Fibroblast of skin of left quadriceps (primary cell): ENCODE measurements at regions not wholly inside any gene's neighbourhood (a gene's known extent, or its start where the extent isn't known, plus 50 kb on each side); places are given as distances from the start of the nearest gene placed in this dataset.
"Not testable (repeated sequence)": the region's sequence is repeated elsewhere in the genome, so short reads cannot be mapped to it uniquely, and the experiment has no call there.

ENCODE experiments used
- DNase-seq, 2 experiments: peaks; one replicate each; pipeline ENCODE4 v3.0.0-alpha.2; 2013; ENCODE audit warnings: low read depth in 2 of 2

- no peak for DNase-seq
Measured at GRCh38 chrX:139200346-139200745, 330.2 kb upstream of the F9 start.

- no peak for DNase-seq
Measured at GRCh38 chrX:139199933-139200332, 330.6 kb upstream of the F9 start.

DNA sequence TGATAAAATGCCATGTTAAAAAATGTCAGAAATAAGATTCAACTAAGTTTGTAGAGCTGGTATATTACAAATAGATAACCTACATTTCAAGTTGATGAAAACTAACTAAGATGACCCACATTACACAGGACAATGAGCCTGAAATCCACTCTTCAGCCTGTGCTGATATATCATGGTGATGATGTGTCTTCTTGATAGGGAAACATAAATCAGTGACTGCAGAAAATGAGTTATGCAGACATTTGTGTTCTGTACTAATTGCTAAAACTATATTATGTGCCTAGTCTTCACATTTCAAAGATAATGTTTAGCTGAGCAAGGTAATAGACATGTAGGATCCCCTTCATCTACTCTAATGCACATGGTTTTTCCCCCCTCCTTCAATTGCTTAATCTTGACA, 331.6 kb upstream of the F9 start:
- no peak for DNase-seq

- no peak for DNase-seq
Measured at GRCh38 chrX:139196890-139197289, 333.6 kb upstream of the F9 start.

GRCh38 chrX:139194571-139195280, 335.8 kb upstream of the F9 start:
- DNase-seq = no peak

DNA sequence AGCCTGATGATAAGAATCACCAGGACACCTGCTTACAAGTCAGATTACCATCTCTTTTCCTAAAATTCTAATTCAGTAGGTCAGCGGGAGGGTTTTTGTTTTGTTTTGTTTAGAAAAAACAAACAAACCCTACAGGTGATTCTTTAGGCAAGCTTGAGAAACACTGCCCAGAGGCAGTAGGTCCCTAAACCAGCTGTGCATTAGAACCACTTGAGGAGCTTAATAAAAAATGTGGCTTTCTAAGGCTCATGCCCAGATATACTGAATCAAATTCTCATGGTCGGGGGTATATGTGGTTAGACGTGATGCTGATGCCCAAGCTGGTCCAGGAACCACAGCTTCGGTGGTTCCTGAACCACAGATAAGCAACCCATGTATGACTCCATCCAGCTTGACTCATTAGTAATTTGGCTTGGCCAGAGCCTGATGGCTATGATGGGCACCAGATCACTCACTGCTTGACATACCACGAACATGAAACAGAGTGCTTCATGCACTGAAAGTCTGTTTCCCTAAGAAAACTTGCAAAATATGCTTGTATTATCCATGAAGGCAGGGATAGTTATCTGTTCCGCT, 338.1 kb upstream of the F9 start:
- no peak for DNase-seq

GRCh38 chrX:139191746-139192385, 338.7 kb upstream of the F9 start:
- no peak for DNase-seq

- no peak for DNase-seq
Measured at GRCh38 chrX:139191286-139191685, 339.3 kb upstream of the F9 start.

GRCh38 chrX:139187738-139188137, 342.8 kb upstream of the F9 start:
- no peak for DNase-seq

- DNase-seq = no peak
Measured at GRCh38 chrX:139186991-139187390, 343.5 kb upstream of the F9 start.

DNA sequence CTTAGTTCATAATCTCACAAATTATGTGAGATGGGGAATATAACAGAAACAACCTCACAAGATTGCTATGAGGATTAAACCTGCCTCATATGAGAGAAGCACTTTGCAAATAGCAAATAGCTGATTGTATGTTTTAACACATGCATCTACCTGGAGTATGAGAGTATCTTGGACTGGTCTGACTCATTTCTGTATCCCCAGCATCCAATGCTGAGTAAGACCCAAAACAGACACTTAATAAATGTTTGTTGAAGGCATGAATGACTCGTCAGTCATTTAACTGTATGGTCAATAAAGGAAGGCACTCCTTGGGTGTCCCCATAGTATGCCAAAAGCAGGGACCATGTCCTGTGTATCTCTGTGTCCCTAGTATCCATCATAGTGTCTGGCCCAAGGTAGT, 350.9 kb upstream of the F9 start:
- DNase-seq = no peak

GRCh38 chrX:139178980-139179379, 351.6 kb upstream of the F9 start:
- DNase-seq = no peak

GRCh38 chrX:139172731-139173130, 357.8 kb upstream of the F9 start:
- no peak for DNase-seq

GRCh38 chrX:139170526-139171173, 359.9 kb upstream of the F9 start:
- DNase-seq = no peak

- no peak for DNase-seq
Measured at GRCh38 chrX:139167282-139167681, 363.3 kb upstream of the F9 start.

DNA sequence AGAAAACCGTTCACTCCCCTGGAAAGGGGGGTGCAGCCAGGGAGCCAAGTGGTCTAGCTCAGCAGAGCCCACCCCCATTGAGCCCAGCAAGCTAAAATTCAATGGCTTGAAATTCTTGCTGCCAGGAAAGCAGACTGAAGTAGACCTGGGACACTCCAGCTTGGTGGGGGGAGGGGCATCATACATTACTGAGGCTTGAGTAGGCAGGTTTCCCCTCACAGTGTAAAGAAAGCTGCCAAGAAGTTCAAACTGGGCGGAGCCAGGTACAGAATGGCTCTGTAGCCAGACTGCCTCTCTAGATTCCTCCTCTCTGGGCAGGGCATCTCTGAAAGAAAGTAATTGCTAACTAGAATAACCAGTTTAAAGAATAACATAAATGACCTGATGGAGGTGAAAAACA, 372.3 kb upstream of the F9 start:
- no peak for DNase-seq

DNA sequence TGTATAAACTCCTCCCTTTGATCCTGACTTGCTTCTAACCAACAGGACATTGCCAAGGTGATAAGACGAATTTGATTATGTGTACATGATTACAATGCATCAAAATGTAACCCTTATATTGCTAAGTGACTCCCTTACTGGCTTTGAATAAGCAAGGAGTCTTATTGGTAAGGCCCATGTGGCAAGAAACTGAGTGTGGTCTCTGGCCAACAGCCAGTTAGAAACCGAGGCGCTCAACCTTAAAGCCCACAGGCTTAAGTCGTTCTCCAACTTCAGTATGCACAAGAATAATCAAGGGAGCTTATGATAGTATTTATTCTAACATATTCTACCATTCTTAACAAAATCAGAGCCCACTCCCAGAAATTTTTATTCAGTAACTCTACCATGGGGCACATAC, 374.2 kb upstream of the F9 start:
- DNase-seq = no peak

DNA sequence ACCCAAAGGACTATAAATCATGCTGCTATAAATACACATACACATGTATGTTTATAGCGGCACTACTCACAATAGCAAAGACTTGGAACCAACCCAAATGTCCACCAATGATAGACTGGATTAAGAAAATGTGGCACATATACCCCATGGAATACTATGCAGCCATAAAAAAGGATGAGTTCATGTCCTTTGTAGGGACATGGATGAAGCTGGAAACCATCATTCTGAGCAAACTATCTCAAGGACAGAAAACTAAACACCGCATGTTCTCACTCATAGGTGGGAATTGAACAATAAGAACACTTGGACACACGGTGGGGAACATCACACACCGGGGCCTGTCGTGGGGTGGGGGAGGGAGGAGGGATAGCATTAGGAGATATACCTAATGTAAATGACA, 383.9 kb upstream of the F9 start:
- not testable (repeated sequence) for DNase-seq

DNA sequence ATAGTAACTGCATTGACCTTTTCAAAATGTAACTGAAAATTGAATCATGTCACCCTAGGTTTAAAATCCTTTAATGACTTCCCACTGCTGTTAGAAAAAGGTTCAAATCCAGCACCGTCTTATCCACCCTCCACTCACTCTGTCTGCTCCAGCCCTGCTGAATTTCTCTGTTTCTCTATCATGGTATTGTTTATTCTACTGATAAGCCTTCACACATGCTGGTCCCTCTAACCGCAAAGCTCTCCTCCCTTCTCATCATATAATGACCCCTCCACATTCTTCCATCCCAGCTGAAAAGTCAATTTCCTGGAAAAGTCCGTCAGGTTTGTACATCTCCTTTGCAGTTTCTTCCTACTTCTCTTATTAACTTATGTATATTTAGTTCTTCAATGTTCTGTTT, 389.2 kb upstream of the F9 start:
- no peak for DNase-seq

DNA sequence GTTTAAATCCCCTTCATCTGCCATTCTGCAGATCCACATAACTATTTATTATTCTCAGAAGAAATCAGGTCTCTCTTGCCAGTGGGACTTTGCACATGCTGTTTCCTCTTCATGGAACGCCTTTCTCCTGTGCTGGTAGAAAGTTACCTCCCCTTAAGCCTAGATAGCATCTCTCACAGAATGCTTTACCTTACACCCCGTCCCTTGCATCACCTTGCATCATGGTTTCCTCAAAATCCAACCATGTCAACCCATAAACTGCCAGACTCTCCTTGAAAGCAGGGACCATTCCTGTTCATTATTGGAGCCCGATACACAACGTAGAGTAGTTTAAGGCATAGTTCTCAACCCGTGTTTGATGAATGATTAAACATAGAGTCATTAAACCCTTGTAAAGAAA, 396.2 kb upstream of the F9 start:
- DNase-seq = no peak

- no peak for DNase-seq
Measured at GRCh38 chrX:139126493-139126892, 404.0 kb upstream of the F9 start.

DNA sequence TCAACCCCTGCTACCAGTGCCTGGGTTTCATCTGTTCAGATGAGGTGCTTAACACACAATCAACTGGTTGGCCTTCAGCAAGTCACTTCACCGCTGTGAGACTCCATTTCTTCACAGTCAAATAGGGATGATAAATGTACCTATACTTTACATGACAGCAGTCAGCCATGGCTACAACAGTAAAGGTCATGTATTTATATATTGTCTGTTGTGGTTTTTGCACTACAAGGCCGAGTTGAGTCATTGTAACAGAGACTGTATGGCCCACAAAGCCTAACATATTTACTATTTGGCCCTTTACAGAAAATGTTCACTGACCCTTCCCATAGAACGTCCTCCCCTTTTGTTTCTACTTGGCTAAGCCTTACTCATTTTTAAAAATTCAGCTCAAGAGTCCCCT, 404.6 kb upstream of the F9 start:
- DNase-seq = no peak
